Stimulated activated naive CD8-positive, alpha-beta T cell treated with anti-CD3 and anti-CD28 coated beads, Interleukin-15, Interleukin-2, amounts not matched to agents 100 ng/mL and 50 ng/mL, for 24 hours (primary cell): ENCODE measurements at regions not wholly inside any gene's neighbourhood (a gene's known extent, or its start where the extent isn't known, plus 50 kb on each side); places are given as distances from the start of the nearest gene placed in this dataset.
"Not testable (repeated sequence)": the region's sequence is repeated elsewhere in the genome, so short reads cannot be mapped to it uniquely, and the experiment has no call there.

ENCODE experiments used
- H3K27ac Mint-ChIP-seq: one replicate; pipeline ENCODE4 v1.8.0; 2021; ENCODE audit warnings: mild to moderate bottlenecking, mixed read lengths
- H3K27me3 Mint-ChIP-seq: one replicate; pipeline ENCODE4 v1.8.0; 2021; ENCODE audit warnings: mixed read lengths
- H3K36me3 Mint-ChIP-seq: one replicate; pipeline ENCODE4 v1.8.0; 2021; ENCODE audit warnings: low read depth, mixed read lengths
- H3K4me1 Mint-ChIP-seq: one replicate; pipeline ENCODE4 v1.8.0; 2021; ENCODE audit warnings: low read depth, mixed read lengths
- H3K4me3 Mint-ChIP-seq: one replicate; pipeline ENCODE4 v1.8.0; 2021; ENCODE audit warnings: mild to moderate bottlenecking, mixed read lengths
- H3K9me3 Mint-ChIP-seq: one replicate; pipeline ENCODE4 v1.8.0; 2021; ENCODE audit warnings: mixed read lengths

DNA sequence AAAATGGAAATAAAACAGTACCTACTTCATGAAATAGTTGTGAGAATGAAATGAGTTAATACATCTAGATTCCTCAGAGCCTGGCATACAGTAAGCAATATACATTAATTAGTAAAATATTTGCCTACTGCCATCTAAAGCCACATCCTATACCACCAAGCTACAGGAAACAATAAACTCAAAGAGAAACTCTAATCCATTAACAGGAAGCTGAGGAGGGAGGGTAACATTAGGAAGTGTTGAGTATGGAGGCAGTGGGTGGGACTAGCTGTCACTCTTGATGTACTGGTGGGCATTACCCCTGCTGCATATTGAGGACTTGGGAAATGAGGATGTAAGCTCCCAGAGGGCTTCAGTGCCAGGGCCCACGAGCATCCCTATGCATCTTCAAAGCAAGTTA lies 396.5 kb downstream of the TNS1 start:
- H3K27ac Mint-ChIP-seq: no peak overlapping the region

GRCh38 chr2:217604527-217605194 lies 398.1 kb downstream of the TNS1 start:
- H3K36me3 Mint-ChIP-seq: no peaks in the 10 kb centered on the region
- no peaks in the 10 kb centered on the region for H3K27me3 Mint-ChIP-seq
- H3K4me3 Mint-ChIP-seq: no peak overlapping the region
- H3K9me3 Mint-ChIP-seq: no peaks in the 10 kb centered on the region
- peaks cover 2% of the 10 kb centered on the region for H3K4me1 Mint-ChIP-seq
- no peak overlapping the region for H3K27ac Mint-ChIP-seq

More for the DNA sequence above, 396.5 kb downstream of the TNS1 start:
- no peak overlapping the region for H3K4me3 Mint-ChIP-seq
- H3K4me1 Mint-ChIP-seq: peaks cover 18% of the 10 kb centered on the region
- no peaks in the 10 kb centered on the region for H3K36me3 Mint-ChIP-seq
- H3K9me3 Mint-ChIP-seq: no peaks in the 10 kb centered on the region
- H3K27me3 Mint-ChIP-seq: no peaks in the 10 kb centered on the region

DNA sequence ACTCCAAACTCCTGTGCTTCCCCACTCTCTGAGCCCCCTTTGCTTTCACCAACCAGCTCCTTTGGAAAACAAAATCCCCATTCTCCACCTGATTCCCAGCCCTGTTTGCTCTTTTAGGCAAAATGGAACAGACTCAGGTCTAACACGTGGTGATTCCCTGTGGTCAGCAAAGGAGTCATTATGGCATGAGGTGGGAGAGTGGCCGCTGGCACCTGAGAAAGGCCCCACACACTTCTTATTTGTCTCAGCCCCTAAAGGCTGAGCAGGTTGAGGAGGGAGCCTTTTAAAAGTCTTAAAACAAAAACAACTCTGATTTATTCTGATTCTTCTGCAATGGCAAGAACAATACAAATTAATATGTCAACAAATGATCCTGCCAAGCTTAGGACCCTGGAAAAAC lies 401.2 kb downstream of the TNS1 start:
- Mint-ChIP-seq H3K9me3 (no peaks in the 10 kb centered on the region), H3K27me3 (no peaks in the 10 kb centered on the region), H3K4me1 (no peaks in the 10 kb centered on the region), H3K36me3 (no peaks in the 10 kb centered on the region), H3K27ac (no peak overlapping the region), H3K4me3 (no peak overlapping the region)

DNA sequence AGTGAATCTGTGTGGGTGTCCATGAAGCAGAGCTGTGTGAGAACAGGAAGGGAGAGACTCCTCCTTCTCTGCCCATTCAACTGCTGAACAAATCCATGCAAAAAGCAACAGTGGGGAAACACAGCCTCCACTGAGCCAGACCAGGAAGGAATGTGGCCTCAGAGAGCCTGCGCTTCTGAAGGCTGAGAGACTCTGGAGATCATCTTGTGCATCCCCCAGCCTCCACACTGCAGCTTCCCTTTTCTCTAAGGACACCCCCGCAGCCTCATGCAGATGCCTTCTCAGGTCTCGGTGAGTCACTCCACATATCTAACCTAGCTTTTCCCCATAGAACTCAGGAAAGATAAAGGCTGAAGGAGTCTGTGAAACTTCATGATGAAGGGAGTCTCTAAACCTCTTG lies 402.9 kb downstream of the TNS1 start:
- no peak overlapping the region for H3K27ac Mint-ChIP-seq
- H3K27me3 Mint-ChIP-seq: peaks cover 7% of the 10 kb centered on the region
- no peaks in the 10 kb centered on the region for H3K9me3 Mint-ChIP-seq
- no peak overlapping the region for H3K4me3 Mint-ChIP-seq
- no peaks in the 10 kb centered on the region for H3K4me1 Mint-ChIP-seq
- no peaks in the 10 kb centered on the region for H3K36me3 Mint-ChIP-seq

DNA sequence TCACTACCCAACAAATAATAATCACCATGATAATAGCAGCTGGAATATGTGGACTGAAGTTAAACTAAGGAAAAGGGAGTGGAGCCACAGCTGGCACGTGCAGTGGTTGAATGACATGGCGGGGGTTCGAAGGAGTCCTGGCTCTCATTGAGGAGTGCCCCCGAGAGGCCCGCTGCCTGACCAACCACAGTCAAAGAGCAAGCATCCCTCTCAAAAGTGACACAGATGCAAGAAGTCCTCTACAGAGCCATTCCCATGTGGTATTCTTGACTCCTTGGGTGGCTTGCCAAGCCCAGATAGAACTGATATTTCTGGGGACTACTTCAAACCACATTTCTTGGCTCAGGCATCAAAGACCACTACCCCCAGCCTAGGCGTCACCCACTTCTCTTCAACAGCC lies 405.1 kb downstream of the TNS1 start:
- no peaks in the 10 kb centered on the region for H3K9me3 Mint-ChIP-seq
- peaks cover 7% of the 10 kb centered on the region for H3K27me3 Mint-ChIP-seq
- no peak overlapping the region for H3K4me3 Mint-ChIP-seq
- H3K4me1 Mint-ChIP-seq: peaks cover 4% of the 10 kb centered on the region
- no peak overlapping the region for H3K27ac Mint-ChIP-seq
- H3K36me3 Mint-ChIP-seq: no peaks in the 10 kb centered on the region

DNA sequence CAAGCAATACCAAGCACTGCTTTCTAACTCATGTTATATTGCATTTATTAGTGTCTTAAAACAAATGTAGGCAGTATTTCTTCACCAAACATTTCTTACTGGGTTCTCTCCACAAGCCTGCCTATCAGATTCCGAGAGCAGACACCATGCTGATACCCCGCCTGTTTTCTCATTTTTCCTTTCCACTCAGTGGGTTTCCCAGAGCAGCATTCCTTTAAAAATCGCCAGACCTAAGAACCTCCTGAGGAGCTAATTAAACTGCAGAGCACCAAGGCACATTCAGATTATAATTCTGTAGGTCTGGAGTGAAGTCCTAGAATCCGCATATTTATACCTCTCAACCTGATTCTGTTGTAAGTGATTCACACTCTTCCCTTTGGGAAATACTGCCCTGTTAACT lies 405.6 kb downstream of the TNS1 start:
- H3K27ac Mint-ChIP-seq: no peak overlapping the region
- H3K9me3 Mint-ChIP-seq: no peaks in the 10 kb centered on the region
- H3K27me3 Mint-ChIP-seq: peaks cover 7% of the 10 kb centered on the region

DNA sequence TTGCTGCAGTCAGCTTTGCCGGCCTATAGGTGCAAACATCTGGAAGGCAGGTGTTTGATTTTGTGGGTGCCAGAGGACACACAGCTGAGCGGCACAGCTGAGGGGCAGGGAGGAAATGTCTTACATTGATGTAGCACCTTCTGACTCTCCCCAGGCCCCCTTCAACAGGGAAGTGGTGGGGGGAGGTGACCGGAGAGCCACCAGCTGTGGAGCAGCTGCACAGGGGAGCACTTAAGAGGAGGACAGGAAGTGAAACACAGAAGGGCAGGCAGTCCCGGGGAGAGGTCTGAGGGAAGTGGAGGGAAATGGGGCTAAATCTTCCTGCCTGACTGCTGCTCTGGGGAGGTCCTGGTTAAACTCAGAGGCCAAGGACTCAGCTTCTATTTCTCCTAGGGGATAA lies 409.1 kb downstream of the TNS1 start:
- Mint-ChIP-seq H3K27ac (no peak overlapping the region), H3K9me3 (peaks cover 3% of the 10 kb centered on the region), H3K4me3 (no peak overlapping the region), H3K36me3 (no peaks in the 10 kb centered on the region), H3K4me1 (peaks cover 4% of the 10 kb centered on the region), H3K27me3 (peaks cover 7% of the 10 kb centered on the region)

More for the DNA sequence above, 405.6 kb downstream of the TNS1 start:
- Mint-ChIP-seq H3K36me3 (no peaks in the 10 kb centered on the region), H3K4me1 (peaks cover 4% of the 10 kb centered on the region), H3K4me3 (no peak overlapping the region)

GRCh38 chr2:217588266-217588665 lies 414.5 kb downstream of the TNS1 start:
- peaks cover 6% of the 10 kb centered on the region for H3K27me3 Mint-ChIP-seq

DNA sequence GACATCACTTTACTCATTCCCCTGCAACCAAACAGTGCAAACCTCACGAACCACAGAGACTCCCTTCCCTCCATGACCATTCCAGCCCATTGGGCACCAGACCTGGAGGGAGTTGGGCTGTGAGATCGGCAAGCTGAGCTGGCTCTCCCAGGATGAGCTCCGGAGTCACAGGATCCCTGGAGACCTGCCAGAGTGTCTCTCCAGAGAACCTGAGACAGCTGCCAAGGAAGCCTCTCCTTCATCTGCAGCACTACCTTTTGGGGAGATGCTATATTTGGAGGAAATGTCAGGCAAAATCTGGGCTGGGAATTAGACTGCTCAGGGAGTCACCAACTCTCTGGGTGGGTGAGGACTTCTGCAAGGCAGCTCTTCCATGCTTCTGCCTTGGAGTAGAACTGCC lies 417.4 kb downstream of the TNS1 start:
- H3K36me3 Mint-ChIP-seq: no peaks in the 10 kb centered on the region
- H3K4me1 Mint-ChIP-seq: no peaks in the 10 kb centered on the region
- no peaks in the 10 kb centered on the region for H3K9me3 Mint-ChIP-seq
- H3K27ac Mint-ChIP-seq: no peak overlapping the region
- H3K27me3 Mint-ChIP-seq: peaks cover 6% of the 10 kb centered on the region
- H3K4me3 Mint-ChIP-seq: no peak overlapping the region

More at GRCh38 chr2:217588266-217588665, 414.5 kb downstream of the TNS1 start:
- Mint-ChIP-seq H3K4me3 (no peak overlapping the region), H3K36me3 (no peaks in the 10 kb centered on the region), H3K4me1 (no peaks in the 10 kb centered on the region), H3K27ac (no peak overlapping the region), H3K9me3 (peaks cover 3% of the 10 kb centered on the region)

DNA sequence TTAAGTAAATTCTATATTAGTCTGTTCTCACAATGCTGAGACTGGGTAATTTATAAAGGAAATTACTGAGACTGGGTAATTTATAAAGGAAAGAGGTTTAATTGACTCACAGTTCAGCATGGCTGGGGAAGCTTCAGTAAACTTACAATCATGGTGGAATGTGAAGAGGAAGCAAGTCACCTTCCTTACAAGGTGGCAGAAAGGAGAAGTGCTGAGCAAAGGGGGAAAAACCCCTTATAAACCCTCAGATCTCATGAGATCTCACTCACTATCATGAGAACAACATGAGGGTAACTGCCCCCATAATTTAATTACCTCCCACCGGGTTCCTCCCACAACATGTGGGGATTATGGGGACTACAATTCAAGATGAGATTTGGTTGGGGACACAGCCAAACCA lies 422.4 kb downstream of the TNS1 start:
- H3K4me1 Mint-ChIP-seq, H3K9me3 Mint-ChIP-seq, H3K27ac Mint-ChIP-seq, H3K36me3 Mint-ChIP-seq, H3K27me3 Mint-ChIP-seq, H3K4me3 Mint-ChIP-seq: not testable (repeated sequence)

GRCh38 chr2:217573571-217573970 lies 429.2 kb downstream of the TNS1 start:
- H3K4me3 Mint-ChIP-seq: no peak overlapping the region
- no peak overlapping the region for H3K27ac Mint-ChIP-seq
- no peaks in the 10 kb centered on the region for H3K9me3 Mint-ChIP-seq
- no peaks in the 10 kb centered on the region for H3K27me3 Mint-ChIP-seq
- no peaks in the 10 kb centered on the region for H3K36me3 Mint-ChIP-seq
- H3K4me1 Mint-ChIP-seq: no peaks in the 10 kb centered on the region

DNA sequence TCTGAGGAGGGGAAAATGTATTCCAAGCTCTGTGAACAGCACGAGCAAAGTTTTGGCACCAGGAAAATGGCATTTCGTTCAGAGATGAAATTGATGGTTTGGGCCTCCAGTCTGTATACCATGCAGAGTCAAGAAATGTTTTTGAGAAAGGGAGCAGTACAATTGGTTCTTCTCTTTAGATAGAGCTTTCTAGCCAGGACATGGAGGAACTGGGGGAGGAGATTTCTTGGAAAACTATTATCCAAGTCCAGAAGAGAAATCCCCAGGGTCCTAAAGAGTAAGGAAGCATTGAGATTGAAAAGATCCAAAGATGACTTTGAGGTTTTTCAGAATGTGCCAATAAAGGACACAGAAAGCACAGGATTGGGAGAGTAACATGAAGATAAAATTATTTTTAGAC lies 432.4 kb downstream of the TNS1 start:
- no peaks in the 10 kb centered on the region for H3K9me3 Mint-ChIP-seq
- no peaks in the 10 kb centered on the region for H3K27me3 Mint-ChIP-seq
- no peak overlapping the region for H3K27ac Mint-ChIP-seq
- no peaks in the 10 kb centered on the region for H3K4me1 Mint-ChIP-seq
- no peaks in the 10 kb centered on the region for H3K36me3 Mint-ChIP-seq
- H3K4me3 Mint-ChIP-seq: no peak overlapping the region

GRCh38 chr2:217568289-217568971 lies 434.4 kb downstream of the TNS1 start:
- Mint-ChIP-seq H3K4me1 (no peaks in the 10 kb centered on the region), H3K36me3 (no peaks in the 10 kb centered on the region), H3K4me3 (no peak overlapping the region), H3K27ac (no peak overlapping the region), H3K27me3 (no peaks in the 10 kb centered on the region), H3K9me3 (no peaks in the 10 kb centered on the region)

GRCh38 chr2:217563565-217563964 lies 439.2 kb downstream of the TNS1 start:
- Mint-ChIP-seq H3K4me3 (no peak overlapping the region), H3K36me3 (no peaks in the 10 kb centered on the region), H3K27me3 (no peaks in the 10 kb centered on the region), H3K9me3 (peaks cover 21% of the 10 kb centered on the region), H3K4me1 (no peaks in the 10 kb centered on the region), H3K27ac (no peak overlapping the region)

DNA sequence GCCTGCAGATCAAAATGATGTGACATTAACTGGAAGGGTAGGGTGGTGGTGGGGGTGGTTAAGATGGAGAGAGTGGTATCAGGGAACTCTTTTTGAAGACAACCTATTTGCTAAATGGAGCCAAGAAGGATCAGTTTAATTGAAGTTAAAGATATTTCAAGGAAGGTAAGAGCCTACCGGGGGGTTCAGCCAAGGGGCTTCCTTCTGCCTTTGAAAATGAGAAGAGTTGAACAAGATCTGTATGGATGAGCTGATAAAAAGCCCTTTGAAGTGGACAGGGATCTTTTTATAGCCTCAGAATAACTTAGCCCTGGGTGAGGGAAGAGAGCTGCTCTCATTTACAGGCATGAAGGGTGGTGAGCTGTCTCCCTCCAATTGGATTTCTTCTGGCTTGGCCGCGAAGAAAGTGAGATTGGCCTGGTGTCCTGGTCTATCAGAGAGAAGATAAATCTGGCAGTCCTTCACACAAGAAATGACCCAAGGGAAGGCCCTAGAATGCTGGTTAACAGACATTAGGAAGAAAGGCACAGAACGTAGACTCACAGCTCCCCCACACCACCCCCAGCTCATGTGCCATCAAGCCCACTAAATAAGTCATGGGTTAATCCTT lies 439.8 kb downstream of the TNS1 start:
- Mint-ChIP-seq H3K9me3 (peaks cover 21% of the 10 kb centered on the region), H3K27me3 (no peaks in the 10 kb centered on the region), H3K4me1 (no peaks in the 10 kb centered on the region), H3K27ac (no peak overlapping the region), H3K36me3 (no peaks in the 10 kb centered on the region), H3K4me3 (no peak overlapping the region)
